Endothelial cell of umbilical vein (primary cell): ENCODE measurements at regions not wholly inside any gene's neighbourhood (a gene's known extent, or its start where the extent isn't known, plus 50 kb on each side); places are given as distances from the start of the nearest gene placed in this dataset.

Source experiments
- BruUV-seq: library from RNA; stranded (reverse); fragments of 400-500 nt; replicated peaks from 2 replicates; lab custom pipeline; 2021; lab: Mats Ljungman, UMichigan
- CTCF ChIA-PET: fragments of 300-600, 350-600 bp; sonication (Branson Sonifier 250); formaldehyde crosslinking; loops from one replicate; lab custom pipeline; 2021; ENCODE audit warnings: antibody characterized with exemption, inconsistent platforms; lab: Charles Lee
- POLR2A ChIA-PET: fragments of 300-600, 350-600 bp; sonication (Branson Sonifier 250); formaldehyde crosslinking; loops from one replicate; lab custom pipeline; 2021; ENCODE audit warnings: antibody characterized with exemption, inconsistent platforms; lab: Charles Lee
- DNase-seq: peaks from one replicate; pipeline ENCODE4 v3.0.0-alpha.2; 2011; ENCODE audit warnings: low read depth, low spot score
- FAIRE-seq: peaks from 2 replicates; lab custom pipeline; 2011; peaks lifted over from hg19 to GRCh38; lab: Jason Lieb, UNC
- H2AFZ ChIP-seq: 2 replicates; pipeline ENCODE4 v1.6.0; 2012; ENCODE audit warnings: low read depth, low read length, control low read depth, inconsistent platforms
- H3K27ac ChIP-seq: 2 replicates; pipeline ENCODE4 v1.5.1; 2011; ENCODE audit warnings: low read depth, mild to moderate bottlenecking, control low read depth, low read length, moderate library complexity; ENCODE audit not compliant: insufficient read depth
- H3K27me3 ChIP-seq, 2 experiments: 2 replicates each; pipeline versions ENCODE4 v1.6.0 to v1.6.1; 2011; ENCODE audit warnings: low read length in 2 of 2, mixed read lengths in 1 of 2; ENCODE audit not compliant: control insufficient read depth in 2 of 2, insufficient read depth in 2 of 2
- H3K36me3 ChIP-seq, 2 experiments: 2 replicates in 1 of 2; 3 replicates in 1 of 2; pipeline ENCODE4 v1.5.1; 2011; ENCODE audit warnings: low read length in 2 of 2, mild to moderate bottlenecking in 1 of 2, moderate library complexity in 1 of 2; ENCODE audit not compliant: control insufficient read depth in 2 of 2, insufficient read depth in 2 of 2; ENCODE audit errors: extremely low read depth in 1 of 2
- H3K4me1 ChIP-seq: 3 replicates; pipeline ENCODE4 v1.5.1; 2011; ENCODE audit warnings: mild to moderate bottlenecking, low read length; ENCODE audit not compliant: control insufficient read depth, insufficient read depth; ENCODE audit errors: extremely low read depth
- H3K4me2 ChIP-seq: 2 replicates; pipeline ENCODE4 v1.6.1; 2011; ENCODE audit warnings: low read length, control low read depth, mixed read lengths; ENCODE audit not compliant: insufficient read depth
- H3K4me3 ChIP-seq, 3 experiments: fragments of 200-600 bp in 1 of 3; sonication (generic), shearing (Covaris generic) in 1 of 3; replicated peaks in 1 of 3; 2 replicates each; pipeline ENCODE4 v1.5.1; 2011 to 2016; ENCODE audit warnings: control low read depth in 3 of 3, low read length in 3 of 3, mild to moderate bottlenecking in 2 of 3, inconsistent platforms in 1 of 3, low read depth in 1 of 3, moderate library complexity in 1 of 3; ENCODE audit not compliant: insufficient read depth in 1 of 3
- H3K79me2 ChIP-seq: 2 replicates; pipeline ENCODE4 v1.6.0; 2012; ENCODE audit warnings: low read length, inconsistent platforms; ENCODE audit not compliant: control insufficient read depth, insufficient read depth
- H3K9ac ChIP-seq: replicated peaks from 2 replicates; pipeline ENCODE3; 2011; ENCODE audit warnings: low read length, control low read depth; ENCODE audit not compliant: insufficient read depth; ENCODE audit errors: extremely low read depth
- H3K9me1 ChIP-seq: replicated peaks from 3 replicates; pipeline ENCODE4 v1.6.0; 2011; ENCODE audit warnings: mild to moderate bottlenecking, low read length; ENCODE audit not compliant: control insufficient read depth, insufficient read depth; ENCODE audit errors: extremely low read depth
- H3K9me3 ChIP-seq: replicated peaks from 2 replicates; pipeline ENCODE4 v1.5.1; 2012; ENCODE audit warnings: low read length, inconsistent platforms; ENCODE audit not compliant: control insufficient read depth, insufficient read depth
- H4K20me1 ChIP-seq: replicated peaks from 2 replicates; pipeline ENCODE3; 2011; ENCODE audit warnings: mild to moderate bottlenecking, low read length; ENCODE audit not compliant: control insufficient read depth, insufficient read depth; ENCODE audit errors: extremely low read depth
- FOS ChIP-seq: IDR thresholded peaks from 2 replicates; pipeline ENCODE4 v1.6.1; 2011; ENCODE audit warnings: mild to moderate bottlenecking, low read length, moderate library complexity, borderline replicate concordance; ENCODE audit not compliant: insufficient read depth
- GATA2 ChIP-seq: IDR thresholded peaks from 2 replicates; pipeline ENCODE4 v1.7.0; 2011; ENCODE audit warnings: low read depth, mild to moderate bottlenecking, moderate library complexity, mixed read lengths, low read length; ENCODE audit not compliant: insufficient read length, insufficient read depth
- POLR2A ChIP-seq: IDR thresholded peaks from 2 replicates; pipeline ENCODE4 v1.6.1; 2012; ENCODE audit warnings: low read depth, mild to moderate bottlenecking, control low read depth, low read length
- POLR2AphosphoS5 ChIP-seq: IDR thresholded peaks from 2 replicates; pipeline ENCODE4 v1.6.1; 2012; ENCODE audit warnings: low read depth, mild to moderate bottlenecking, control low read depth, low read length, moderate library complexity; ENCODE audit not compliant: insufficient read depth
- dilution Hi-C: fragments of 300-500 bp; cut with MboI; formaldehyde crosslinking; loops from one replicate; pipeline ENCODE4 v1.15.0; 2019; ENCODE audit warnings: low sequenced_read_pairs; ENCODE audit not compliant: extremely low pct_ligation_motif_present
- intact Hi-C: fragments of 100-400 bp; cut with micrococcal nuclease; formaldehyde crosslinking; loops from one replicate; pipeline ENCODE4 v1.10.0; 2022
- TF ChIP-seq, protein P1 (sequence below): IDR thresholded peaks from 2 replicates; pipeline ENCODE4 v1.6.1; 2011; ENCODE audit not compliant: insufficient read depth, insufficient read length

GRCh38 chr7:16940776-16941175 lies 59.0 kb upstream of the AGR3 start:
- no peaks in the 10 kb centered on the region for H3K36me3 ChIP-seq
- no TSS peak for BruUV-seq
- H3K4me1 ChIP-seq = peaks cover 31% of the 10 kb centered on the region
- peak overlapping the region; percentile 75 for H3K27ac ChIP-seq
- H3K27me3 ChIP-seq = no peaks in the 10 kb centered on the region
- dilution Hi-C loops = no loop called here
- peak overlapping the region; percentile 88 for H3K4me2 ChIP-seq
- intact Hi-C loops = loop anchor here (1.0 to 2.0 kb wide), 2 partner anchors 38 to 101 kb away; no protein-coding TSS in a partner anchor
- DNase-seq (peak; percentile 85), FAIRE-seq (peak; percentile 95)
- TF ChIP-seq, protein P1, sequence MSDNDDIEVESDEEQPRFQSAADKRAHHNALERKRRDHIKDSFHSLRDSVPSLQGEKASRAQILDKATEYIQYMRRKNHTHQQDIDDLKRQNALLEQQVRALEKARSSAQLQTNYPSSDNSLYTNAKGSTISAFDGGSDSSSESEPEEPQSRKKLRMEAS = no peak
- TF ChIP-seq POLR2AphosphoS5 = peak; percentile 50
- peak; percentile 96 for TF ChIP-seq GATA2
- TF ChIP-seq POLR2A = peak; percentile 70
- no peak for TF ChIP-seq FOS
- ChIA-PET POLR2A (interaction anchor here (0.5 to 0.7 kb wide), 3 partner anchors 93 to 578 kb away, joined by 3 to 5 read pairs (median 4); no protein-coding TSS in a partner anchor), CTCF (interaction anchor here (0.7 to 2.2 kb wide), 22 partner anchors 9 to 706 kb away, joined by 3 to 11 read pairs (median 4); no protein-coding TSS in a partner anchor)
- no peaks in the 10 kb centered on the region for H3K9me3 ChIP-seq
- H3K4me3 ChIP-seq = no peak overlapping the region
- H2AFZ ChIP-seq = no peak overlapping the region
- no peaks in the 10 kb centered on the region for H3K79me2 ChIP-seq
- H3K9ac ChIP-seq = peak overlapping the region; percentile 38
- no peaks in the 10 kb centered on the region for H4K20me1 ChIP-seq
- H3K9me1 ChIP-seq = no peaks in the 10 kb centered on the region

DNA sequence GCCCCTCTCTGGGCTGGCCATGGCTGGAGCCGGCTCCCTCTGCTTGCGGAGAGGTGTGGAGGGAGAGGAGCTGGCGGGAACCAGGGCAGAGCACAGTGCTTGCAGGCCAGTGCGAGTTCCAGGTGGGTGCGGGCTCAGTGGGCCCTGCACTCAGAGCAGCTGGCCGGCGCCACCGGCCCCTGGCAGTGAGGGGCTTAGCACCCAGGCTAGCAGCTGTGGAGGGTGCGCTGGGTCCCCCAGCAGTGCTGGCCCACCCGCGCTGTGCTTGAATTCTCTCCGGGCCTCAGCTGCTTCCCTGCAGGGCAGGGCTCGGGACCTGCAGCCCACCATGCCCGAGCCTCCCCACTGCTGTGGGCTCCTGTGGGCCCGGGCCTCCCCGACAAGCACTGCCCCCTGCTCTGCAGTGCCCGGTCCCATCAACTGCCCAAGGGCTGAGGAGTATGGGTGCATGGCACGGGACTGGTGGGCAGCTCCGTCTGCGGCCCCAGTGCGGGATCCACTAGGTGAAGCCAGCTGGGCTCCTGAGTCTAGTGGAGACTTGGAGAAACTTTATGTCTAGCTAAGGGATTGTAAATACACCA lies 61.2 kb upstream of the AGR3 start:
- Histone ChIP-seq H2AFZ (no peak overlapping the region), H3K9me1 (no peaks in the 10 kb centered on the region), H3K4me2 (no peak overlapping the region), H3K27me3 (no peaks in the 10 kb centered on the region), H3K79me2 (no peaks in the 10 kb centered on the region), H4K20me1 (no peaks in the 10 kb centered on the region), H3K4me1 (peaks cover 31% of the 10 kb centered on the region), H3K9ac (no peak overlapping the region), H3K4me3 (no peak overlapping the region), H3K27ac (no peak overlapping the region), H3K9me3 (no peaks in the 10 kb centered on the region), H3K36me3 (no peaks in the 10 kb centered on the region)
- CTCF ChIA-PET = interaction anchor here (0.9 kb wide), 1 partner anchor 40 kb away, joined by 3 read pairs; no protein-coding TSS in a partner anchor
- dilution Hi-C loops = no loop called here
- DNase-seq = no peak
- BruUV-seq = no TSS peak
- POLR2A ChIA-PET = no interaction called here
- TF ChIP-seq, protein P1 = no peak
- TF ChIP-seq FOS (no peak), GATA2 (no peak)
- intact Hi-C loops = no loop called here
- FAIRE-seq = no peak
